Kidney glomerular epithelial cell (primary cell): ENCODE measurements at regions not wholly inside any gene's neighbourhood (a gene's known extent, or its start where the extent isn't known, plus 50 kb on each side); places are given as distances from the start of the nearest gene placed in this dataset.
"Not testable (repeated sequence)": the region's sequence is repeated elsewhere in the genome, so short reads cannot be mapped to it uniquely, and the experiment has no call there.

Experiments
- DNase-seq: peaks from one replicate; lab custom pipeline; 2025; lab: John Stamatoyannopoulos, UW

DNA sequence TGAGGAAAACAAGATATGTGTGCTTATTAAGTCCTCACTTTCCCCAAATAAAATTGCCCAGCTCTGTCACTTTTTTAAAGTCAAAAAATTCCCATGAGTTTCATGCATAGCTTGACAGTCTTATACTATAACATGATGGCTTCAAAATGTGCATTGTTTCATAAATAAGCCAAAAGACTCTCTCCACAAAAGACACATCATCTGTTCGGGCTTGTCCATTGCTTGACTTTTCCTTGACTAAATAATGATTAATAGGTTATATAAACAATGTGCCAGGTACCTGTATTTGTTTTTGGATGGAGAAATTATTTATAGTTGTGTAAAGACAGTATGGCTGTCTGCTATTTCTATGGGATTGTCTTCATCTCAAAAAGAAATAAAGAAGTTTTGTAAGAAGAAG is 329.2 kb upstream of the KLF3 start:
- no peak for DNase-seq

DNA sequence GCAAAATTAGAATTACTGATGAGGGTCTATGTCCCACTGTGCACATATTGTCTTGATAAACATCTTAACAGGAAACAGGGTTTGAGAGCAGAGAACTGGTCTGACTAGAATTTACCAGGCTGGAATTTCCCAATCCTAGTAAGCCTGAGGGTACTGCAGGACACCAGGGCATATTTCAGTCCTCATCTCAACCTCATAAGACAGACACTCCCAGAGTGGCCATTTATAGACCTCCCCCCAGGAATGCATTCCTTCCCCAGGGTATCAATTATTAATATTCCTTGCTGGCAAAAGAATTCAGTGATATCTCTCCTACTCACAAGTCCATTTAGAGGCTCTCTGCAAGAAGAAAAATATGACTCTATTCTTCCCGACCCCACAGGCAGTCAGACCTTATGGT is 325.1 kb upstream of the KLF3 start:
- not testable (repeated sequence) for DNase-seq

DNA sequence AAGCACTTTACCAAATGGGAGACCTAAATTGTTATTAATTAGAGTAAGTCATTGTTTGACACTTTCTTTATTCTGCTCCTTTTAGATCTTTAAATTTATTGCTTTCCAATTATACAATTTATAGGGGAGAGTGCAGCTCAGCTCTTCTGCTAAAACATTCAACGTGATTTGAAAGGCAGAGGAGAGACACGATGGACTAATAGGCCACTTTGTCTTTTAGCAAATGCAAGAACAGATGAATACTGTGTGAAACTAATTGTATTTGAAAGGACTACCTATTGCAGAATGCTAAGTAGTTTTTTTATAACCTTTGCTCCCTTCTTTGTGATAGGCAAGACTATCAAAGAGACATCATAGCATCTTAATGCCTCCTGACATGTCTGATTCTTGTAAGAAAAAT is 320.4 kb upstream of the KLF3 start:
- DNase-seq: no peak

DNA sequence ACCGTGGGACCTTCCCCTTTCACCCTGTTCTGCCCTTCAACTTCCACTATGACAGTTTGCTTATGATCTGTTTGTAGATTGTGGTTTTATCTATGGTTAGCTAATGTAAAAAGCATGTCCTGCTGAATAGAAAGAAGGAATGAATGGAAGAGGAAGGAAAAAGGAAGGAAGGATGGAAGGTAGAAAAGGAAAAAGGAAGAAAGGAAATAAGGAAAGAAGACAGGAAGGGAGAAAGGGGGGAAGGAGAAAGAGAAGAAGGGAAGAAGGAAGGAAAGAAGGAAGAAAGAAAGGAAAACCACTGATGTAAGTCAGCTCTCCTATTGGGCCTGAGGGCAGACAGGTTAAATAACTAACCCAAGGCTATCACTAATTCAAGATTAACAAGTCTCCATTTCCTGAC is 319.1 kb upstream of the KLF3 start:
- no peak for DNase-seq

DNA sequence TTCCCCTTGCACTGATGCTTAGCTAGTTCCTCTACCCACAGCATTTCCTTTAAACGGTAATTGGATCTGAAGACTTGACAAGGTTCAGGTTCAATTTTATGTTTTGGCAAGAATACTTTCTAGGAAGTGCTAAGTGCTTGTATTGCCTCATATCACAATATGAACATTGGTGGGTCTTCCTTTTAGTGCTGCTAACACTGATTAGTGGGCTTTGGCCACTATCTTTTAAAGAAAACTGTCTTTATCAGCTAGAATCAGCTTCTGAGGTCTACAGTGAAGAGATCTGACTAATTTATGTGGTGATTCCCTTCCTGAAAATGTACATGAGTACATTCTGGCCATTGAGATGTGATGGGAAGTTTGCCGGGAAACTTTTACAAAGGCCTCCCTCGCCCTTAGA is 316.7 kb upstream of the KLF3 start:
- DNase-seq: no peak

DNA sequence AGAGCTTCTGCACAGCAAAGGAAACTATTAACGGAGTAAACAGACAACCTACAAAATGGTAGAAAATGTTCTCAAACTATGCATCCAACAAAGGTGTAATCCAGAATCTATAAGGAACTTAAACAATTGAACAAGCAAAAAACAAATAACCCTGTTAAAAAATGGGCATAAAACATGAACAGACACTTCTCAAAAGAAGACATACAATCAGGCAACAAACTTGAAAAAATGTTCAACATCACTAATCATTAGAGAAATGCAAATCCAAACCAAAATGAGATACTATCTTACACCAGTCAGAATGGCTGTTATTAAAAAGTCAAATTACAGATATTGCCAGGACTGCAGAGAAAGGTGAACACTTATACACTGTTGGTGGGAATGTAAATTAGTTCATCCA is 309.6 kb upstream of the KLF3 start:
- no peak for DNase-seq

DNA sequence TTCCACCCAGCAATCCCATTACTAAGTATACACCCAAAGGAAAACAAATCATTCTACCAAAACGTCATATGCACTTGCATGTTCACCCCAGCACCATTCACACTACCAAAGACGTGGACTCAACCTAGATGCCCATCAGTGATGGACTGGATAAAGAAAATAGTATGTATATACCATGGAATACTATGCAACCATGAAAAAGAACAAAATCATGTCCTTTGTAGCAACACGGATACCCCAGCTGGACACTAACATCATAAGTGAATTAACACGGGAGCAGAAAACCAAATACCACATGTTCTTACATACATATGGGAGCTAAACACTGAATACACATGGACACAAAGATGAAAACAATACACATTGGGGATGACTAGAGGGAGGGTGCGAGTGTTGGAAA is 309.1 kb upstream of the KLF3 start:
- DNase-seq: no peak

DNA sequence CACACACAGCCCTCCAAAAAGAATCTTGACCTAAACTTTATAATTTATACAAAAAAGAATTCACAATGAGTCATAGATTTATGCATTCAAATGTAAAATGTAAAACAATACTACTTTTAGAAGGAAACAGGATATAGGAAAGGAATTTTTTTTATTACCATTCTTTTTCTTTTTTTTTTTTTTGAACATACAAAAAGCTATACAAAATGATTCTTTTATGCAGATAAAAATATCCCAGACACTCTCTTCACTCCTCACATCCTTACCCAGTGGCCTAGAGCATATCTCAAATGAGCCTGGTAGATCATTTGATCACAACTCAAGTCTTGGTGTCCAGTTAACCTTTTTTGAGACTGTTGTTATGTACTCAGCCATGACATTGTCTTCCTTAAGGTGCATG is 307.3 kb upstream of the KLF3 start:
- no peak for DNase-seq

DNA sequence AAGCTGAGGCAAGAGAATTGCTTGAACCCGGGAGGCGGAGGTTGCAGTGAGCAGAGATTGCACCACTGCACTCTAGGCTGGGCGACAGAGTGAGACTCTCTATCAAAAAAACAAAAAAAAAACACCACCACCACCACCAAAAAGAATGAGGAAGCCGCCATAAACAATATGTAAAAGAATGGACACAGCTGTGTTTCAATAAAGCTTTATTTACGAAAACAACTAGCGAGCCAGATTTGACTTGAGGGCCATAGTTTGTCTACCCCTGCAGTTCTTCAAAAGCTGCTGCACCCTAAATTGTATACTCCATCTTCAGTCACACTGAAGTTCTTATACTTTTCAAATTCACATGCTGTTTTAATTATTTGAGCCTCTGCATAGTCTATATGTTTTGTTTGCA is 306.5 kb upstream of the KLF3 start:
- DNase-seq: no peak

DNA sequence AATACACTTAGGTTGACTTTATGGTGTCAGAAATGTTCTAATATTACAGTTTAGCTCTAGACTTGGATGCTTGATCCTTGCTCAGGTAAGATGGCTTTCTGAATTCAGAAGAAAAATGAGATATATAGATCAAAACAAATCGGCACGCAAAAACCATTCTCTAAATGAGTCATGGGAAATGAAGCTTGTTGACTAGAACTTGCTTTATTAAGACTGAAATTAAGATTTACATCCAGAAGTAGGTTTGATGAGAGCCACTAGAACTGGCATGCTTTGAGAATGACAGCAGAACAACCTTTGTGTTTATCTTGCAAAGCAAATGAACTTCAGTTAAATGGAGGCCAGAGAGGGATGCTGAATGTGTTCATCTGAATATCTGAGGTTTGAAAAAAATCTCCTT is 304.9 kb upstream of the KLF3 start:
- DNase-seq: no peak

DNA sequence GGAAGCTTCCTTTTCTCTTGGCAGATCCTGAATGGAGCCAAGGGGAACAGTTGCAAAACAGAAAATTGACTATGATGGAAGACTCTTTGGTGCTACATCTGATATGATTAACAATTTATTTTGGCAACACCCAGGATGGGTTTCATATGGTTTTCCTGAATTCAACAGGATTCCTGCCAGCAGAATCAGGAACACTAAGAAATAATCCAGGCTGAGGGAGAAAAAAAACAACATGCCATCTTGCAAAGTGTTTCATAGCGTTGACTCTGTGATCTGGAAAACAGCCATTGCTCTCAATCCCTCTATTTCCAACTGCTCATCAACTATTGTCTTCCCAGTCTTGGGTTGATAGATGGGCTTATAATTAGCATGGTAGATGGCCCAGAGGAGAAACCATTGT is 303.8 kb upstream of the KLF3 start:
- DNase-seq: no peak

DNA sequence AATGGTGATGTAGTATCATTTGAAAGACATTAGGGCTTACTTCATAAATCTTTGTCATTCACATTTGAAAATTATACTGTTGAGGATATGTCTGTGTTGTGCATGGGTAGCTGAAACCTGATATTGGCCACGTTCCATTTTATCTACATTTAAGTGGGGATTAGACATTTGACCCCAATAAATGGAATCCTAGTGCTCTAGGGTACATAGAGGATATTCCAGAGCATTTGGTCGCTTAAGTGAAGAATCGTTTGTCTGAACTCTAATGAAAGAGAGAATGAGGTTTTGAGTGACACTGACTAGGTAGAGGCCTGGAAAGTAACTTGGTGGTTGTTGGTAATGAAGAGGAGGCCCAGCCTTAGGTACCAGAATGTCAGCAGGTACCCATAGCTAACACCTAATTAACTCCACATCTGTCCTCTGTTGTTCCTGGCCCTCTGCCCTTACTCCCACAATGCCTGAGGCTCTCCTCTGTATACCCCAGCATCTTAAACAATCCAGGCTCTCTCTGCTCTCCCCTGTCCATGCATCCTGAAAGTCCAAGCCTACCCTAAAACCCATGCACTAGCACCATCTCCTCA is 299.5 kb upstream of the KLF3 start:
- no peak for DNase-seq

DNA sequence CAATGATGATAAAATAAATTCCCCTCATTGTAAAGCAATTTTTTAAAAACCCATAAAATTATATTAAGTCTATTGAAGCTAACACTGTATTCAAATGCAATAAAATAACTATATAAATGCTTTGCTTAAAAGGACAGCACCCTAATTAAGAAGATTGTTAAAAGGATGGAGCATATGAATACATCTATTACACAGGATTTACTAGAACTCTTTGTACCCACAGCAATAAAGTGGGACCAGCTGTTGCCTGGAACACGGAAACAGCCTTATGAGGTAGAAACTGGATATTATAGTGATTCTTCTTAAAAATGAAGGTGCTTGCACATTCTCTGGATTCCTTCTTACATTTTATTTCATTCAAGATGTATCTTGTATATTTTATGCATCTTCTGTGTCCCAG is 298.7 kb upstream of the KLF3 start:
- DNase-seq: no peak

DNA sequence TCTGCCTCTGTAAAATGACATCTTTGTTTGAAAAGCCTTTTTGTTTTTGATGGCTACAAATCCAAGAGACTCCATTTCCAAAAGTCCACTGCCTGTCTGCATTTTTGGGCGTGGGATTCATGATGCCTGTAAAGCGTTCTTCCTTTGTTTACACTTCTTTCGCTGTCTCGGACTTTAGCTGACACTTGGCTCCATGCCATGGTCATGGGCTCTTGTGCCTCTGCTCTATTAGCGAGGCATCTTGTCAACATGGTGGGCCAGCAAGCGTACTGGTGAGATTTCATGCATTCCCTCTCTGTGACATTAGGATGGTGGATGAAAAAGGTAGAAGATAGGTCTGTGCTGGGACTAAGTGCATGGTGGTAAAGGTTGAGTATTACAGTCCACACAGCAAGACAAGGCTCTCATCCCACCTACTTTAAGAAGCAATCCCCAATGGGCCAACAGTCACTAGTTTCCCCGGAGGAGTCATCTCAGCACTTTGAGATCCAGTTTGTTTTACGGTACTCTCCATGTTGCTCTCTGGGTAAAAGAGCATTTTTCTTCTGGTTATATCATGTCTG is 298.2 kb upstream of the KLF3 start:
- no peak for DNase-seq

DNA sequence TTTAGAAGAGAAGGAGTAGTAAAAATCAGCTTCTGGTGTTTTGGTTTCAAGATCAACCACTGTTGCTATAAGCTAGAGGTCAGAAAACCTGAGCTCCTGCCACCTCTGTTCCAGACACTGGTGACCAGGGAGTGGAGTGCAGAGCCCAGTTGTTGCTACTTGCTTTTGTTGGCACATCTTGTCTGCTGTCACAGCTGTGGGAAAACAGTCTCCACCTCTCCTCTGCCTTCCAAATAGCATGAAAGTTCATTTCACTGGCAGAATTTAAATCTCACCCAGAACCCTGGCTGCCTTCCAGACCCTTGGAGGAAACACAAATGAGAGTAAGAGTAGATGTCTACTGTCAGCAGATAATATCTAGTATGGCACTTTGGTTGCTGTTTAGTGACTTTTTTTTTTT is 297.5 kb upstream of the KLF3 start:
- no peak for DNase-seq

DNA sequence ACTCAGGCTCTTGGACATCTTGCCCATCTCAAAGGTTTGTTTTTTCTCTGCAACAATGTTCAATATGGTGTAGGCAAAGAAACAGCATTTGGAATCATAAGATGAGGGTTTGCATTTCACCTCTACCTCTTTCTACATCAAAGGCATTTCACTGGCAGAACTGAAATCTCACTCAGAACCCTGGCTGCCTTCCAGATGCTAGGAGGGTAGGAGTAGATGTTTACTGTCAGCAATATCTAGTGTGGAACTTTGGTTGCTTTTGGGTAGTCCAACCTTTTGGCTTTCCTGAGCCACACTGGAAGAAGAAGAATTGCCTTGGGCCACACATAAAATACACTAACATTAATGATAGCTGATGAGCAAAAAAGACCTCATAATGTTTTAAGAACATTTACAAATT is 297.0 kb upstream of the KLF3 start:
- no peak for DNase-seq

DNA sequence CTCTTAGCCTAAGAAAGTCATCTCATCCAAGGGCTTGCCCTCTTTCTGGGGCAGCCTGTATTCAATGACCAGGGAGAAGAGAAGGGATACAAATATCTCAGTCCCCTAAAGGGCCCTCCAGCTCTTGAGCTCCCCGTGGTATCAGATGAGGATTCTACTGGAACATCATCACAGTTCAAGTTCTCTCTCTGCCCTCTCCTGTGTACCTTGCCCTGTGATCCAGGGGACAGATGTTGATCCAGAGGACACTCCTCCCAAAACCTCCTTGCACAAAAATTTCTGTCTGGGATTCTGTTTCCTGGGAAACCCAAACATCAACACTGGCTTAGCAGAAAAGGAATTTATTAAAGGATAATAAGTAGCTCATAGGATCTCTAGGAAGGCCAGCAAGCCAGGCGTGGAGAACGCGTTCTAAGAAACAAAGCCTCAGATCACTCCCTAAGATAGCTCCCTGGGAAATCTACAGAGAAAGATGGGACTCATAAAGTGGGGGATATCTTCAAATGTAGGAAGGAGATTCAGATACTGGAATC is 296.3 kb upstream of the KLF3 start:
- DNase-seq: peak; percentile 86

DNA sequence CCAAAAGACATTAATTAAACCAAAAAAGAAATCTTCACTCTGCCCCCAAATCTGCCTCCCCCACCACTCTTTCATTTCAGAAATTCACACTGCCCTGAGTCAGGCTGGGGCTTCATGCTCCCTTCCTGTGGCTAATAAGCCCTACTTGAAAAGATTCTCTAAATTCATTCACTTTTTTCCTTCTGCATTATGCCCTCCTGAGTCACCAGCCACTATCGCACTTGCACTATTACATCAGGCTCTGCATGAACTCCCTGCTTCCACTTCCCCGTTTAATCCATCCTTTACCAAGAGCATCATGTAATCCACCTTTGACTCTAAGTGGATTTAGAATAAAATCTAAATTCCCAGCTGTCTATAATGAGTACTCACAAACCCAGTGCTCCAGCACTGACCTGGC is 295.4 kb upstream of the KLF3 start:
- peak; percentile 79 for DNase-seq

DNA sequence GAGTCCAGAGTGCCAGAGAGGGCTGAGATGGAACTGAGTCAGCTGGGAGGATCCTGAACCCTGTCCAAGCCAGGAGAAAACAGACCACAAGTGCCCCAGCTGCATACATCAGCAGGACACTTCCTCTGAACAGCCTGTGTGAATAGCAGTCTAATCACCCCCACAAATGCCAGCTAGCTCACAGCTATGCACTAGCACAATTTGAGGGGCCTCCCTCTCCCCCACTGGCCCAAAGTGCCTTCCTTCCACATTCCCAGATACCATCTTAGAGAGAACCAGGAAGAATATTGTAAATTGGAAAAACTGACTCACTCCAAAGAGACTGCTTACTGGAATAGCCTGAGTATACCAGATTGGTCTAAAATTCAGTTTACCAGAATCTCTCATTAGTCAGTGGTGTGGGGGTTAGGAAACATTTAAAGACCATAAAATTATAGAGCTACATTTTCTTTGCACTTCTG is 292.6 kb upstream of the KLF3 start:
- DNase-seq: peak; percentile 45

DNA sequence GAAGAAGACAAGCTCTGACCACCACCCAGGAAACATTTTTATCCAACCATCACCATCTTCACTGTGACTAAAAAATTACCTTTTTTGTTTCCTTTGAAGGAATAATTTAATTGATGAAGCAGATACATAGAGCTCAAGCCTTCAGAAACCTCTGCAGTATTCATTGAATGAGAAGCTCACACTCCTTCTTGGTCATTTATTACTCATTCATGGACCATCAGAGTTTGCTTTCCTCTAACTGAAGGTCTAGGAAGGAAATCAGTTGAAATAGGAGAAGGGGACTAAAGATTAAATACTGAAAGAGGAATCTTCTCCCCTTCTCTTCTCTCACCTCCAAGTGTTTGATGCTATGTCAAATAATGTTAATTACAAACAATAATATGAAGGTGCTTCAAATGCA is 290.6 kb upstream of the KLF3 start:
- no peak for DNase-seq

DNA sequence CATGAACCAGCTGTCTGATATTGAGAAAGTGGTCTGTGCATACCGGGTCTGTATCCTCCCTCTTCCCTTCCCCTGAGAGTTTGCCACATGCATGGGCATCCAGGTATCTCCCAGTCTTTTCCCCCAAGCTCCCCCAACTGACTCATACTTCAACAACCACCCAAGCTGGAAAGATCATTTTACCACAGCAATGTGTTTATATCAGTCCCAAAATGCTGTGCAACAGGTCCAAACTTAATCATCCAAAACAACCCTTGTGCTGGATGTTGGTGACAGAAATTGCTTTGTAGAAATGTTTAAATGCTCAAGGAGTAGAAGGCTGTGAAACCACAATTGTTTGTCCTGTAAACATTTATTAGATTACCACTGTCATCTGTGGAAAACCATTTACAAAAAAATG is 286.8 kb upstream of the KLF3 start:
- DNase-seq: no peak

DNA sequence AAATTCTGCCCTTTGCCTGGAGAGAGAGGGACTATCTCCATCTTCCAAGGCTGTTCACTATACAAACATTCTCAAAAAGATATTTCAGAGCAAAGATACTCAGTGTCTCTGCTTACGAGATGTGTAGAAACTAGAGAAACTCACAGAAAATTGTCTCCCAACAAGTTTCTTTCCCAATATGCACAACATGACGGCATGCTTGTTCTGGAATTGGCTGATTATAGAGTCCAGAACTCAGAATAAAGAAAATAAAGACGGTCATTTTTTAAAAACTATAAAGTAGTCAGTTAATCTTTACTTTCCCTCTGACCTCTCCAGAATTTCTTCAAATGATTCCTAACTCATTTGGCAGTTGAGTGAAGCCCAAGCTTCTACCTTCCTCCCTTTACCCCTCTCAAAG is 285.5 kb upstream of the KLF3 start:
- DNase-seq: no peak

DNA sequence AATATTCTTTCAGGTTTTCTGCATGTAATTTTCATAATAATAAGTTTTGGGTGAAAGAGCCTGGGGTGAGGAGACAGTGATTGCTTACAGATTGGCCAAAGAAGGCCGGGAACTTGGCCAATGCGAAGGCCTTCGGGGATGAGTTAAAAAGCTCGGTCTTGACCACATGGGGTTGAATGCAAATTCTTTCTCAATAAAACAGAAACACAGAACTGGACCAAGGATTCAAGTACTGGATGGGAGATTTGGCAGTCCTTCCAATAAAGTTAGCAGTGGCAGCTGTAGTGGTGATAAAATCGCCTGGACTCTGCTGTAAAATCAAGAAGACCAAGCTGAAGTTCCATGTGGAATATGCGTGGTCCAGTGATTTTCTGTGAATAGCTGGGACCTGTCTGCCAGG is 282.2 kb upstream of the KLF3 start:
- no peak for DNase-seq

DNA sequence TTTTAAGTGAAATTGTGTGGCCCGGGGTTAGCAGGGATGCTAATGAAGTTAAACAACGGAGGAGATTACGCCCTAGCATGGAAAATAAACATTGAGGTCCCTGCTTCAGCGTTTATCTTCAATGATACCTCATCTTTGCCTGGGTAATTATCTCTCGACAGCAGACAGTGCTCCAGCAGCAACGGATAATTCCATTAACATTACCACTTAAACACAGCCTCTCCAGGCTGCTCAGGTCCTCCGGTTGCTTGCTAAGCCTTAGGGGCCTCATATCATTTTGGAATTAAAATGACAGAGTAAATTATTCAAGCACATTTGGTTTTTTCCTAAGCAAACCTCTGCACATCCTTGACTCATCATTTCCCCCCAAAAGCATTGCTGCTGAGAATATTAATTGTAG is 281.5 kb upstream of the KLF3 start:
- DNase-seq: no peak
